ENCODE measurements at regions not wholly inside any gene's neighbourhood (a gene's known extent, or its start where the extent isn't known, plus 50 kb on each side); places are given as distances from the start of the nearest gene placed in this dataset.

GRCh38 chr2:2739231-2739795 lies 408.2 kb upstream of the MYT1L start:
- Histone ChIP-seq H4K20me1 (ENCODE audit: insufficient read depth) (no peaks in the 10 kb centered on the region), H3F3A (ENCODE audit: insufficient read depth, low read depth) (no peaks in the 10 kb centered on the region), H3K9me3 (ENCODE audit: insufficient read depth, low read depth) (no peaks in the 10 kb centered on the region), H3K4me3 (no peak overlapping the region), H3K36me3 (ENCODE audit: low read depth) (no peaks in the 10 kb centered on the region), H2AFZ (no peak overlapping the region), H3K79me2 (ENCODE audit: low read depth) (no peaks in the 10 kb centered on the region), H3K27me3 (ENCODE audit: insufficient read depth, low read depth) (peaks cover 82% of the 10 kb centered on the region), H3K9me2 (ENCODE audit: insufficient read depth) (no peaks in the 10 kb centered on the region), H3K4me2 (no peak overlapping the region), H3K27ac (no peak overlapping the region), H3K4me1 (replicated peaks; ENCODE audit: insufficient read depth) (no peaks in the 10 kb centered on the region)
- CTCF ChIA-PET: no interaction called here
- DNase-seq: no peak
- no TSS peak for BruUV-seq (replicated peaks)
- no peak for TF ChIP-seq CTCF (conservative IDR thresholded peaks at IDR 0.05)
- TF ChIP-seq EZH2 (IDR thresholded peaks at IDR 0.05; ENCODE audit: low read depth): no peak
- POLR2A ChIA-PET (ENCODE audit: unreplicated experiment): no interaction called here
- intact Hi-C loops (cut with micrococcal nuclease; ENCODE audit: unreplicated experiment): no loop called here

- Histone ChIP-seq H2AFZ (no peak overlapping the region), H3K4me3 (no peak overlapping the region), H3K9me3 (ENCODE audit: insufficient read depth, low read depth) (no peaks in the 10 kb centered on the region), H3K4me2 (no peak overlapping the region), H3K36me3 (ENCODE audit: low read depth) (no peaks in the 10 kb centered on the region), H3K79me2 (ENCODE audit: low read depth) (no peaks in the 10 kb centered on the region), H3F3A (ENCODE audit: insufficient read depth, low read depth) (no peaks in the 10 kb centered on the region), H3K27me3 (ENCODE audit: insufficient read depth, low read depth) (peaks cover 82% of the 10 kb centered on the region), H3K9me2 (ENCODE audit: insufficient read depth) (no peaks in the 10 kb centered on the region), H4K20me1 (ENCODE audit: insufficient read depth) (no peaks in the 10 kb centered on the region), H3K4me1 (replicated peaks; ENCODE audit: insufficient read depth) (no peaks in the 10 kb centered on the region), H3K27ac (no peak overlapping the region)
- ChIA-PET POLR2A (ENCODE audit: unreplicated experiment) (no interaction called here), CTCF (no interaction called here)
- no peak for DNase-seq
- TF ChIP-seq EZH2 (IDR thresholded peaks at IDR 0.05; ENCODE audit: low read depth) (no peak), CTCF (conservative IDR thresholded peaks at IDR 0.05) (no peak)
- intact Hi-C loops (cut with micrococcal nuclease; ENCODE audit: unreplicated experiment): no loop called here
- no TSS peak for BruUV-seq (replicated peaks)
Observed at GRCh38 chr2:2738684-2739083, 407.6 kb upstream of the MYT1L start.

- TF ChIP-seq EZH2 (IDR thresholded peaks at IDR 0.05; ENCODE audit: low read depth): no peak
- TF ChIP-seq CTCF (conservative IDR thresholded peaks at IDR 0.05): no peak
- H3K27me3 ChIP-seq (ENCODE audit: insufficient read depth, low read depth): peaks cover 82% of the 10 kb centered on the region
- H2AFZ ChIP-seq: no peak overlapping the region
- intact Hi-C loops (cut with micrococcal nuclease; ENCODE audit: unreplicated experiment): no loop called here
- H3K27ac ChIP-seq: no peak overlapping the region
- no peak for DNase-seq
- H3K4me3 ChIP-seq: no peak overlapping the region
- H3K4me2 ChIP-seq: no peak overlapping the region
- BruUV-seq (replicated peaks): no TSS peak
- H3K9me2 ChIP-seq (ENCODE audit: insufficient read depth): no peaks in the 10 kb centered on the region
- H3K36me3 ChIP-seq (ENCODE audit: low read depth): no peaks in the 10 kb centered on the region
- no peaks in the 10 kb centered on the region for H3K79me2 ChIP-seq (ENCODE audit: low read depth)
- no peaks in the 10 kb centered on the region for H4K20me1 ChIP-seq (ENCODE audit: insufficient read depth)
- no peaks in the 10 kb centered on the region for H3K4me1 ChIP-seq (replicated peaks; ENCODE audit: insufficient read depth)
- CTCF ChIA-PET: no interaction called here
- H3F3A ChIP-seq (ENCODE audit: insufficient read depth, low read depth): no peaks in the 10 kb centered on the region
- H3K9me3 ChIP-seq (ENCODE audit: insufficient read depth, low read depth): no peaks in the 10 kb centered on the region
- POLR2A ChIA-PET (ENCODE audit: unreplicated experiment): no interaction called here
Observed at GRCh38 chr2:2738276-2738675, 407.2 kb upstream of the MYT1L start.

Data from PC-9 (cell line).